GM12878 (cell line): ENCODE measurements at regions not wholly inside any gene's neighbourhood (a gene's known extent, or its start where the extent isn't known, plus 50 kb on each side); places are given as distances from the start of the nearest gene placed in this dataset.

Experiments used
- BHLHE40 ChIP-seq, 2 experiments: fragments of 450-650 bp in 1 of 2; IDR thresholded peaks; 2 replicates each; pipeline ENCODE4 v1.6.1; 2011 to 2017; ENCODE audit warnings: low read depth in 2 of 2, borderline replicate concordance in 1 of 2, improper control_type of control experiment in 1 of 2, low read length in 1 of 2, mild to moderate bottlenecking in 1 of 2
- BMI1 ChIP-seq: fragments of 450-650 bp; IDR thresholded peaks from 2 replicates; pipeline ENCODE4 v1.6.1; 2016; ENCODE audit warnings: mild to moderate bottlenecking, moderate library complexity, borderline replicate concordance
- BRCA1 ChIP-seq: IDR thresholded peaks from 2 replicates; pipeline ENCODE4 v1.6.1; 2011; ENCODE audit warnings: low read depth, low read length, improper control_type of control experiment
- FOS ChIP-seq: IDR thresholded peaks from 3 replicates; pipeline ENCODE4 v1.6.1; 2011; ENCODE audit warnings: borderline replicate concordance; ENCODE audit not compliant: insufficient read length; ENCODE audit errors: extremely low read depth
- JUND ChIP-seq: IDR thresholded peaks from 2 replicates; pipeline ENCODE4 v1.6.1; 2012; ENCODE audit warnings: low read depth, mild to moderate bottlenecking, low read length, improper control_type of control experiment, moderate library complexity
- MEF2B ChIP-seq: fragments of 450-650 bp; IDR thresholded peaks from 2 replicates; pipeline ENCODE4 v1.6.1; 2018; ENCODE audit warnings: mild to moderate bottlenecking, moderate library complexity; ENCODE audit not compliant: partially characterized antibody, poor library complexity, severe bottlenecking
- RAD51 ChIP-seq: fragments of 450-650 bp; IDR thresholded peaks from 2 replicates; pipeline ENCODE4 v1.6.1; 2016; ENCODE audit warnings: moderate library complexity, mild to moderate bottlenecking, inconsistent platforms
- SMC3 ChIP-seq: IDR thresholded peaks from 2 replicates; pipeline ENCODE4 v1.6.1; 2011; ENCODE audit warnings: low read length, improper control_type of control experiment, borderline replicate concordance
- SP1 ChIP-seq: IDR thresholded peaks from one replicate; pipeline ENCODE4 v1.6.1; 2011; ENCODE audit warnings: low read depth, low read length
- TF ChIP-seq, protein P1 (sequence below): IDR thresholded peaks from 2 replicates; pipeline ENCODE4 v1.6.1; 2012; ENCODE audit warnings: improper control_type of control experiment, low read depth, low read length; ENCODE audit not compliant: insufficient replicate concordance
- TF ChIP-seq, protein P2 (sequence below): IDR thresholded peaks from 2 replicates; pipeline ENCODE4 v1.6.1; 2012; ENCODE audit warnings: mild to moderate bottlenecking, low read depth, low read length
- TF ChIP-seq, protein P3 (sequence below): fragments of 450-650 bp; IDR thresholded peaks from 2 replicates; pipeline ENCODE4 v1.6.1; 2016; ENCODE audit warnings: mild to moderate bottlenecking
- TF ChIP-seq, protein P4 (sequence below): fragments of 450-650 bp; IDR thresholded peaks from 2 replicates; pipeline ENCODE4 v1.6.1; 2017; ENCODE audit warnings: mild to moderate bottlenecking, moderate library complexity

DNA sequence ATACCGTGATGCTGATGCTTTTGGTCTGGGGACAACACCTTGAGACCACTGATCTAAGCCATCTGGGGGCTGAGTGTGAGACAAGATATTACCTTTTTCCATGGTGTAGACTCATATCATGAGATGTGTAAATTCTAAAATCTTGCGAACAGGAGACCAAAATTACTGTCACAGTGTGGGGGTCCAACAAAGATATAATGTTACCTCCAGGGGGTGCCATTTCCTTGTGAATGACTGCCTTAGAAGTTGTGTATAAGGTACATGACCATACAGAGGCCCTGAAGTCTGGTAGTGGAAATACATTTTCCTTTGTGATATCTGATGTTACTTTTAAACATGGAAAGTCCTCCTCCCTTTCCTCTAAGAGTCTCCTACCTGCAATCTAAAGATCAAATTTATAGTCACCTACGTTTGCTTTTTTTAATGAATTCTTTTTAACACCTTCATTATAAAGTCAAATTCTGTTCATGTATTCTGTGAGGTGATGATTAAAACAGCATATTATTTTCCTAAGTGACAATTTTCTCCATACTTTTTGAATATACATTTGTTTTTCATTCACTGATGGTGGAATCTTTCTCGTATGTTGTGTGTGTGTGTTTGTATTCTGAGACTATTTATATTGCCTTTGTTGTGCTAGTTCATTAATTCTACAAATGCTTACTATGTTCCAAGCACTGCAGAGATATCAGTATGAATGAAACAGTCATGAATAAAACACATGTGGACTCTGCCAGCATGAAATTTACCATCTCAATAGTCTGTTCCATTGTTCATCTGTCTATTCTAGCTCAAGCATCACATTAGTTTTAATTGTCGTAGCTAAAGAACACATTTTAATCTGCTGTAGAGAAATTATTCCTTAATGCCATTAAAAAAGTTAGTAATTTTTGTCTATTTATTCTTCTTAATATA lies 113.7 kb downstream of the RFC3 start (continued):
- TF ChIP-seq, protein P1, sequence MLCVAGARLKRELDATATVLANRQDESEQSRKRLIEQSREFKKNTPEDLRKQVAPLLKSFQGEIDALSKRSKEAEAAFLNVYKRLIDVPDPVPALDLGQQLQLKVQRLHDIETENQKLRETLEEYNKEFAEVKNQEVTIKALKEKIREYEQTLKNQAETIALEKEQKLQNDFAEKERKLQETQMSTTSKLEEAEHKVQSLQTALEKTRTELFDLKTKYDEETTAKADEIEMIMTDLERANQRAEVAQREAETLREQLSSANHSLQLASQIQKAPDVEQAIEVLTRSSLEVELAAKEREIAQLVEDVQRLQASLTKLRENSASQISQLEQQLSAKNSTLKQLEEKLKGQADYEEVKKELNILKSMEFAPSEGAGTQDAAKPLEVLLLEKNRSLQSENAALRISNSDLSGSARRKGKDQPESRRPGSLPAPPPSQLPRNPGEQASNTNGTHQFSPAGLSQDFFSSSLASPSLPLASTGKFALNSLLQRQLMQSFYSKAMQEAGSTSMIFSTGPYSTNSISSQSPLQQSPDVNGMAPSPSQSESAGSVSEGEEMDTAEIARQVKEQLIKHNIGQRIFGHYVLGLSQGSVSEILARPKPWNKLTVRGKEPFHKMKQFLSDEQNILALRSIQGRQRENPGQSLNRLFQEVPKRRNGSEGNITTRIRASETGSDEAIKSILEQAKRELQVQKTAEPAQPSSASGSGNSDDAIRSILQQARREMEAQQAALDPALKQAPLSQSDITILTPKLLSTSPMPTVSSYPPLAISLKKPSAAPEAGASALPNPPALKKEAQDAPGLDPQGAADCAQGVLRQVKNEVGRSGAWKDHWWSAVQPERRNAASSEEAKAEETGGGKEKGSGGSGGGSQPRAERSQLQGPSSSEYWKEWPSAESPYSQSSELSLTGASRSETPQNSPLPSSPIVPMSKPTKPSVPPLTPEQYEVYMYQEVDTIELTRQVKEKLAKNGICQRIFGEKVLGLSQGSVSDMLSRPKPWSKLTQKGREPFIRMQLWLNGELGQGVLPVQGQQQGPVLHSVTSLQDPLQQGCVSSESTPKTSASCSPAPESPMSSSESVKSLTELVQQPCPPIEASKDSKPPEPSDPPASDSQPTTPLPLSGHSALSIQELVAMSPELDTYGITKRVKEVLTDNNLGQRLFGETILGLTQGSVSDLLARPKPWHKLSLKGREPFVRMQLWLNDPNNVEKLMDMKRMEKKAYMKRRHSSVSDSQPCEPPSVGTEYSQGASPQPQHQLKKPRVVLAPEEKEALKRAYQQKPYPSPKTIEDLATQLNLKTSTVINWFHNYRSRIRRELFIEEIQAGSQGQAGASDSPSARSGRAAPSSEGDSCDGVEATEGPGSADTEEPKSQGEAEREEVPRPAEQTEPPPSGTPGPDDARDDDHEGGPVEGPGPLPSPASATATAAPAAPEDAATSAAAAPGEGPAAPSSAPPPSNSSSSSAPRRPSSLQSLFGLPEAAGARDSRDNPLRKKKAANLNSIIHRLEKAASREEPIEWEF = no peak
- peak; percentile 86 for TF ChIP-seq SMC3
- TF ChIP-seq, protein P2, sequence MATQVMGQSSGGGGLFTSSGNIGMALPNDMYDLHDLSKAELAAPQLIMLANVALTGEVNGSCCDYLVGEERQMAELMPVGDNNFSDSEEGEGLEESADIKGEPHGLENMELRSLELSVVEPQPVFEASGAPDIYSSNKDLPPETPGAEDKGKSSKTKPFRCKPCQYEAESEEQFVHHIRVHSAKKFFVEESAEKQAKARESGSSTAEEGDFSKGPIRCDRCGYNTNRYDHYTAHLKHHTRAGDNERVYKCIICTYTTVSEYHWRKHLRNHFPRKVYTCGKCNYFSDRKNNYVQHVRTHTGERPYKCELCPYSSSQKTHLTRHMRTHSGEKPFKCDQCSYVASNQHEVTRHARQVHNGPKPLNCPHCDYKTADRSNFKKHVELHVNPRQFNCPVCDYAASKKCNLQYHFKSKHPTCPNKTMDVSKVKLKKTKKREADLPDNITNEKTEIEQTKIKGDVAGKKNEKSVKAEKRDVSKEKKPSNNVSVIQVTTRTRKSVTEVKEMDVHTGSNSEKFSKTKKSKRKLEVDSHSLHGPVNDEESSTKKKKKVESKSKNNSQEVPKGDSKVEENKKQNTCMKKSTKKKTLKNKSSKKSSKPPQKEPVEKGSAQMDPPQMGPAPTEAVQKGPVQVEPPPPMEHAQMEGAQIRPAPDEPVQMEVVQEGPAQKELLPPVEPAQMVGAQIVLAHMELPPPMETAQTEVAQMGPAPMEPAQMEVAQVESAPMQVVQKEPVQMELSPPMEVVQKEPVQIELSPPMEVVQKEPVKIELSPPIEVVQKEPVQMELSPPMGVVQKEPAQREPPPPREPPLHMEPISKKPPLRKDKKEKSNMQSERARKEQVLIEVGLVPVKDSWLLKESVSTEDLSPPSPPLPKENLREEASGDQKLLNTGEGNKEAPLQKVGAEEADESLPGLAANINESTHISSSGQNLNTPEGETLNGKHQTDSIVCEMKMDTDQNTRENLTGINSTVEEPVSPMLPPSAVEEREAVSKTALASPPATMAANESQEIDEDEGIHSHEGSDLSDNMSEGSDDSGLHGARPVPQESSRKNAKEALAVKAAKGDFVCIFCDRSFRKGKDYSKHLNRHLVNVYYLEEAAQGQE = no peak
- no peak for TF ChIP-seq BHLHE40 (IDR thresholded peaks at IDR 0.05; ENCODE audit: borderline replicate concordance in 1 of 2, low read depth in 2 of 2, low read length in 1 of 2)
- TF ChIP-seq, protein P3, sequence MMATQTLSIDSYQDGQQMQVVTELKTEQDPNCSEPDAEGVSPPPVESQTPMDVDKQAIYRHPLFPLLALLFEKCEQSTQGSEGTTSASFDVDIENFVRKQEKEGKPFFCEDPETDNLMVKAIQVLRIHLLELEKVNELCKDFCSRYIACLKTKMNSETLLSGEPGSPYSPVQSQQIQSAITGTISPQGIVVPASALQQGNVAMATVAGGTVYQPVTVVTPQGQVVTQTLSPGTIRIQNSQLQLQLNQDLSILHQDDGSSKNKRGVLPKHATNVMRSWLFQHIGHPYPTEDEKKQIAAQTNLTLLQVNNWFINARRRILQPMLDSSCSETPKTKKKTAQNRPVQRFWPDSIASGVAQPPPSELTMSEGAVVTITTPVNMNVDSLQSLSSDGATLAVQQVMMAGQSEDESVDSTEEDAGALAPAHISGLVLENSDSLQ = no peak
- no peak for TF ChIP-seq MEF2B
- TF ChIP-seq BMI1 = no peak
- TF ChIP-seq JUND = no peak
- TF ChIP-seq BRCA1 = no peak
- TF ChIP-seq RAD51 = no peak
- TF ChIP-seq SP1 = no peak
- TF ChIP-seq, protein P4, sequence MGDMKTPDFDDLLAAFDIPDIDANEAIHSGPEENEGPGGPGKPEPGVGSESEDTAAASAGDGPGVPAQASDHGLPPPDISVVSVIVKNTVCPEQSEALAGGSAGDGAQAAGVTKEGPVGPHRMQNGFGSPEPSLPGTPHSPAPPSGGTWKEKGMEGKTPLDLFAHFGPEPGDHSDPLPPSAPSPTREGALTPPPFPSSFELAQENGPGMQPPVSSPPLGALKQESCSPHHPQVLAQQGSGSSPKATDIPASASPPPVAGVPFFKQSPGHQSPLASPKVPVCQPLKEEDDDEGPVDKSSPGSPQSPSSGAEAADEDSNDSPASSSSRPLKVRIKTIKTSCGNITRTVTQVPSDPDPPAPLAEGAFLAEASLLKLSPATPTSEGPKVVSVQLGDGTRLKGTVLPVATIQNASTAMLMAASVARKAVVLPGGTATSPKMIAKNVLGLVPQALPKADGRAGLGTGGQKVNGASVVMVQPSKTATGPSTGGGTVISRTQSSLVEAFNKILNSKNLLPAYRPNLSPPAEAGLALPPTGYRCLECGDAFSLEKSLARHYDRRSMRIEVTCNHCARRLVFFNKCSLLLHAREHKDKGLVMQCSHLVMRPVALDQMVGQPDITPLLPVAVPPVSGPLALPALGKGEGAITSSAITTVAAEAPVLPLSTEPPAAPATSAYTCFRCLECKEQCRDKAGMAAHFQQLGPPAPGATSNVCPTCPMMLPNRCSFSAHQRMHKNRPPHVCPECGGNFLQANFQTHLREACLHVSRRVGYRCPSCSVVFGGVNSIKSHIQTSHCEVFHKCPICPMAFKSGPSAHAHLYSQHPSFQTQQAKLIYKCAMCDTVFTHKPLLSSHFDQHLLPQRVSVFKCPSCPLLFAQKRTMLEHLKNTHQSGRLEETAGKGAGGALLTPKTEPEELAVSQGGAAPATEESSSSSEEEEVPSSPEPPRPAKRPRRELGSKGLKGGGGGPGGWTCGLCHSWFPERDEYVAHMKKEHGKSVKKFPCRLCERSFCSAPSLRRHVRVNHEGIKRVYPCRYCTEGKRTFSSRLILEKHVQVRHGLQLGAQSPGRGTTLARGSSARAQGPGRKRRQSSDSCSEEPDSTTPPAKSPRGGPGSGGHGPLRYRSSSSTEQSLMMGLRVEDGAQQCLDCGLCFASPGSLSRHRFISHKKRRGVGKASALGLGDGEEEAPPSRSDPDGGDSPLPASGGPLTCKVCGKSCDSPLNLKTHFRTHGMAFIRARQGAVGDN = no peak
- no peak for TF ChIP-seq FOS
